Panc1 (cell line): ENCODE measurements at regions not wholly inside any gene's neighbourhood (a gene's known extent, or its start where the extent isn't known, plus 50 kb on each side); places are given as distances from the start of the nearest gene placed in this dataset.

Source experiments
- TF ChIP-seq, protein P1 (sequence below): fragments of 450-650 bp; IDR thresholded peaks from 2 replicates; pipeline ENCODE4 v1.5.1; 2017; ENCODE audit warnings: mild to moderate bottlenecking
- TF ChIP-seq, protein P2 (sequence below), 2 experiments: IDR thresholded peaks; 2 replicates each; pipeline ENCODE4 v1.6.1; 2011 to 2012; ENCODE audit warnings: low read depth in 2 of 2, control low read depth in 1 of 2, low read length in 1 of 2, mild to moderate bottlenecking in 1 of 2, moderate library complexity in 1 of 2; ENCODE audit not compliant: insufficient read depth in 1 of 2

DNA sequence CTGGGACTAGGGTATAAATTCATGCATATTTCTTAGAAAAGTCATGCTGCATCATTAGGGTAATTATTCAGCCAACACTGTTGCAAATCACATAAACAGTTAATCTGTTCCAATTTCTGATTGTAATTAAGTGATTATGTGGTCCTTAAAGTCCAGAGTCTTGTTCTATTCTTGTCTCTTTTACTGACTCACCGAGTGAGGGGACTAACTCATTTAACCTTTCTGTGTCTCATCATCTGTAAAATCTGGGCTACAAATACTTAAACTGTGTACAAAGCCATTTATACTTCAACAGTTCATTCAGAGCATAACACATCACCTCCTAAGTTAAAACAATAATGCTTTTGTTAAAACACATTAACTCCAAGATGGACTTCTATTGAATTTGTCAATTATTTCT, 65.4 kb upstream of the KLHL13 start:
- TF ChIP-seq, protein P1, sequence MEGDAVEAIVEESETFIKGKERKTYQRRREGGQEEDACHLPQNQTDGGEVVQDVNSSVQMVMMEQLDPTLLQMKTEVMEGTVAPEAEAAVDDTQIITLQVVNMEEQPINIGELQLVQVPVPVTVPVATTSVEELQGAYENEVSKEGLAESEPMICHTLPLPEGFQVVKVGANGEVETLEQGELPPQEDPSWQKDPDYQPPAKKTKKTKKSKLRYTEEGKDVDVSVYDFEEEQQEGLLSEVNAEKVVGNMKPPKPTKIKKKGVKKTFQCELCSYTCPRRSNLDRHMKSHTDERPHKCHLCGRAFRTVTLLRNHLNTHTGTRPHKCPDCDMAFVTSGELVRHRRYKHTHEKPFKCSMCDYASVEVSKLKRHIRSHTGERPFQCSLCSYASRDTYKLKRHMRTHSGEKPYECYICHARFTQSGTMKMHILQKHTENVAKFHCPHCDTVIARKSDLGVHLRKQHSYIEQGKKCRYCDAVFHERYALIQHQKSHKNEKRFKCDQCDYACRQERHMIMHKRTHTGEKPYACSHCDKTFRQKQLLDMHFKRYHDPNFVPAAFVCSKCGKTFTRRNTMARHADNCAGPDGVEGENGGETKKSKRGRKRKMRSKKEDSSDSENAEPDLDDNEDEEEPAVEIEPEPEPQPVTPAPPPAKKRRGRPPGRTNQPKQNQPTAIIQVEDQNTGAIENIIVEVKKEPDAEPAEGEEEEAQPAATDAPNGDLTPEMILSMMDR: no peak
- TF ChIP-seq, protein P2, sequence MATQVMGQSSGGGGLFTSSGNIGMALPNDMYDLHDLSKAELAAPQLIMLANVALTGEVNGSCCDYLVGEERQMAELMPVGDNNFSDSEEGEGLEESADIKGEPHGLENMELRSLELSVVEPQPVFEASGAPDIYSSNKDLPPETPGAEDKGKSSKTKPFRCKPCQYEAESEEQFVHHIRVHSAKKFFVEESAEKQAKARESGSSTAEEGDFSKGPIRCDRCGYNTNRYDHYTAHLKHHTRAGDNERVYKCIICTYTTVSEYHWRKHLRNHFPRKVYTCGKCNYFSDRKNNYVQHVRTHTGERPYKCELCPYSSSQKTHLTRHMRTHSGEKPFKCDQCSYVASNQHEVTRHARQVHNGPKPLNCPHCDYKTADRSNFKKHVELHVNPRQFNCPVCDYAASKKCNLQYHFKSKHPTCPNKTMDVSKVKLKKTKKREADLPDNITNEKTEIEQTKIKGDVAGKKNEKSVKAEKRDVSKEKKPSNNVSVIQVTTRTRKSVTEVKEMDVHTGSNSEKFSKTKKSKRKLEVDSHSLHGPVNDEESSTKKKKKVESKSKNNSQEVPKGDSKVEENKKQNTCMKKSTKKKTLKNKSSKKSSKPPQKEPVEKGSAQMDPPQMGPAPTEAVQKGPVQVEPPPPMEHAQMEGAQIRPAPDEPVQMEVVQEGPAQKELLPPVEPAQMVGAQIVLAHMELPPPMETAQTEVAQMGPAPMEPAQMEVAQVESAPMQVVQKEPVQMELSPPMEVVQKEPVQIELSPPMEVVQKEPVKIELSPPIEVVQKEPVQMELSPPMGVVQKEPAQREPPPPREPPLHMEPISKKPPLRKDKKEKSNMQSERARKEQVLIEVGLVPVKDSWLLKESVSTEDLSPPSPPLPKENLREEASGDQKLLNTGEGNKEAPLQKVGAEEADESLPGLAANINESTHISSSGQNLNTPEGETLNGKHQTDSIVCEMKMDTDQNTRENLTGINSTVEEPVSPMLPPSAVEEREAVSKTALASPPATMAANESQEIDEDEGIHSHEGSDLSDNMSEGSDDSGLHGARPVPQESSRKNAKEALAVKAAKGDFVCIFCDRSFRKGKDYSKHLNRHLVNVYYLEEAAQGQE (IDR thresholded peaks at IDR 0.05; ENCODE audit: insufficient read depth in 1 of 2, low read depth in 2 of 2, low read length in 1 of 2): no peak
